ENCODE measurements at regions not wholly inside any gene's neighbourhood (a gene's known extent, or its start where the extent isn't known, plus 50 kb on each side); places are given as distances from the start of the nearest gene placed in this dataset.

- no peak for DNase-seq (ENCODE audit: low read depth in 2 of 2)
Measured at GRCh38 chr2:172658945-172659344, 76.7 kb upstream of the RAPGEF4 start.

DNA sequence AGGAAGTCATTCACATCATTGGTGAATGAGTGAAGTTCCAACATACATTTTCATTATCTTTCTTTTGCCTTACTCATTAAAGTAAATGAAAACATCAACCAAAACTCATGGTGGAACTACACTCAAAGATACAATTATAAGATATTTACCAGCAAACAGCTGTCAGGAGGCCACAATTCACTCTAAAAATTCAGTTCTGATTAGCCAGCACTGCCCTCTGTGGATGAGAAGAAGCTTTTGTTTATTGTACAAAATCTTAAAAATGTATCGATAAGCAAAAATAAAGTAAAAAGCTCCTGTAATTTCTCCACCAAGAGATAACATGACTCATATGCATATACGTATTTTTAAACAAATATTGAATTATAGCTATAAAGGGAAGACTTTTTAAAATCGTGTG, 73.5 kb upstream of the RAPGEF4 start:
- no peak for DNase-seq (ENCODE audit: low read depth in 2 of 2)

DNA sequence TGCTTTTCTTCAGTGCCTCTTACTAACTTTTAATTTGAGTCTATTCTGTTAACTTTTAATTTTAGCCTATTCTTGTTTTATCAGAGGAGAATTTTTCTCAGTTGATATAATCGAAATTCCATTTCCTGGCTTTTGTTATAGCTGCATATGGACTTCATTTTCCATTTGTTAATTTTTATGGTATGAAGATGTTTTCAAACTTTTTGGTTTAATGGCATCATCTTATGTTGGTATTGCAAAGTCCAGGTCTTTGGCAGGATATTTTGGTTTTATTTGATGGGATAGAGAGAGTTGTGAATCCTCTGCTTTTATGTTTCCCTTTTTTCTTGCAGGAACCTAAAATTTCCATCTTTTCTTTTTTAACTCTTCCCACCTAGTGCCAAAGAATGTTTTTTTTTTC, 70.9 kb upstream of the RAPGEF4 start:
- no peak for DNase-seq (ENCODE audit: low read depth in 2 of 2)

- no peak for DNase-seq (ENCODE audit: low read depth in 2 of 2)
Measured at GRCh38 chr2:172667581-172668325, 67.9 kb upstream of the RAPGEF4 start.

- no peak for DNase-seq (ENCODE audit: low read depth in 2 of 2)
Measured at GRCh38 chr2:172671501-172671900, 64.1 kb upstream of the RAPGEF4 start.

GRCh38 chr2:172672114-172672513, 63.5 kb upstream of the RAPGEF4 start:
- no peak for DNase-seq (ENCODE audit: low read depth in 2 of 2)

DNA sequence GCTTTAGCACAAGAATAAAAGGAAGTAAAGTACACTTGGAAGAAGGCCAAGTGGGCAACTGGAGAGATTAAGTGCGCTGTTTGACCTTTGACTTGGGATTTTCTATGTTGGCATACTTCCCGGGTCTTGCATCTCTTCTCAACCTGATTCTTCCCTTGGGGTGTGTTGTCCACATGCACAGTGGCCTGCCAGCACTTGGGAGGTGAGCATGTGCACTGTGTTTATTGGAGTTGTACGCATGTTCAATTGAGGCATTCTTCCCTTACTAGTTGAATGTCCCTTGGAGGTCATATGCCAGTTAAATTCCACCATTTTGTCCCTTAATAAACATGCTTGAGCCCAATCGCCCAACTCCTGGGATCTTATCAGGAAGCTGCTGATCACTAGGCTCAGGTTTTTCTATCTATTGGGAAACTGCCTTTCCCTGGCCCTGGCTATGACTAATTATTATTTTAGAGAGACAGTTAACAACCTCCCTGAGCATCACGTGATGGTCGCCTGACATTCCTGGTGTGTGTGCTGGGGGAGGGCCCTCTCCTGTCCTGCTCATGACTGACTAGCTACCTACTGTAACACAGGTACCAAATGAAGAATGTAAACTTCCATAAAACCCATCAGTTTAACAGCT, 62.5 kb upstream of the RAPGEF4 start:
- no peak for DNase-seq (ENCODE audit: low read depth in 2 of 2)

DNA sequence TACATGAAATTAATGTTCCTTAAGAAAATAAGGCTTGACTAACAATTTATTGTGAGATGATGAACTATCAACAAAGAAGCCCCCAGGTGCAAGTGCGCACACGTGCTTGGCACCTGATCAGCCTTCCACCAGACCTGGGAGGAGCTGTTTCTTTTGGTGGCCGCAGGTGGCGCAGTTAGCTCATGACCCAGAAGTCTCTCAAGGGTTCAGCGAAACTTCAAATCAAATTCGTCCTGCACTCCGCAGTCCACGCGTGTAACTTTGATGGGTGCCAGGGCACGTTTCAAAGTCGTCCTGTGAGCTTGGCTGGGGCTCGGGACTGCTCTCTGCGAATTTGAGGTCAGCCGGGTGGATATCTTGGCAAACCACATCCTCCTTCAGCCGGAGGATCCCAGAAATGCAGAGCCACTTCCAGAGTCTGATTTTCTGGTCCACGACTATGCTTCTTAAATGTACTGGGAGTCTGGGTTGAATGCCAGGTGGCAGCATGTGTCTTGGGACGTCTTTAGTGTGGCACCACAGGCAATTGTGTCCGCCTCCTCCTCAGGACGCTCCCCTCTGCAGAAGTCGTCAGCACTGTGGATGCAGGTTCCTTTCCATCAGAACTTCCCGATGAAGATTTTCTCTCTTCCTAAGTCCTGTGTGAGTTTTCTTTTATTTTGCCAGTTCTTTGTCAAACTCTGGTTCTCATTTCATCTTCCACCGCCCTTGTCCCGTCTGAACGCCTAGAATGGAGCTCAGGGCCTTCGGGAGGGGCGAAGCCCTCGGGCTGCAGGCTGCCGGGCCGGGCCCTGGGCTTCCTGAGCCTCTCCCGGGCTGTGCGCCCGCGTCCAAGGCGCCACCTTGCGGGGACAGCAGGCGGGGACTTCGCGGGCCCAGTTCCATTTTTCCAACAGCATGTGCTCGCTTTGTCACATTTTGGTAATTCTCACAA, 61.3 kb upstream of the RAPGEF4 start:
- peak in 1 of 2 donors; percentile 13 for DNase-seq (ENCODE audit: low read depth in 2 of 2)

GRCh38 chr2:172674968-172675303, 60.7 kb upstream of the RAPGEF4 start:
- no peak for DNase-seq (ENCODE audit: low read depth in 2 of 2)

DNA sequence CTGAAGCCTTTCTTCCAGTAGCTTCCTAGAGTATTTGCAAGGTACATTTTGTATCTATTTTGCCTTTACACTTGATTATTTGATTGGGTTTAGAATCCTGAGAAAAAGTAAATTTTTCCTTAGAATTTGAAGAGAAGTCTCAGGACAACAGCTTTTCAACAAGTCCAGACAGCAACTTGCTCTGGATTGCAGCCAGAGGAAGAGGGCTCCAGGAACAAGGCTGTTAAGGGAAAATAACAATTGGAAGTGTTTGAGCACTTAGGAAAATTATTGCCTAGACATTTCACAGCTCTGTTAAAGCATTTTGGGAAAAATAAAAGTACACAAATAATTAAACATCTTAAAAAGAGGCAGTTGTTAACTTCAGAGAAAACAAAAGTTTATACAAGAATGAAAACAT, 58.3 kb upstream of the RAPGEF4 start:
- no peak for DNase-seq (ENCODE audit: low read depth in 2 of 2)

GRCh38 chr2:172680436-172681068, 55.1 kb upstream of the RAPGEF4 start:
- no peak for DNase-seq (ENCODE audit: low read depth in 2 of 2)

GRCh38 chr2:172685467-172685866, 50.2 kb upstream of the RAPGEF4 start:
- no peak for DNase-seq (ENCODE audit: low read depth in 2 of 2)

Data from stimulated activated CD8-positive, alpha-beta memory T cell treated with anti-CD3 and anti-CD28 coated beads, Interleukin-7, amount 100 ng/mL, for 1 hour (primary cell).